ENCODE measurements at regions not wholly inside any gene's neighbourhood (a gene's known extent, or its start where the extent isn't known, plus 50 kb on each side); places are given as distances from the start of the nearest gene placed in this dataset.
"Not testable (repeated sequence)": the region's sequence is repeated elsewhere in the genome, so short reads cannot be mapped to it uniquely, and the experiment has no call there.

DNA sequence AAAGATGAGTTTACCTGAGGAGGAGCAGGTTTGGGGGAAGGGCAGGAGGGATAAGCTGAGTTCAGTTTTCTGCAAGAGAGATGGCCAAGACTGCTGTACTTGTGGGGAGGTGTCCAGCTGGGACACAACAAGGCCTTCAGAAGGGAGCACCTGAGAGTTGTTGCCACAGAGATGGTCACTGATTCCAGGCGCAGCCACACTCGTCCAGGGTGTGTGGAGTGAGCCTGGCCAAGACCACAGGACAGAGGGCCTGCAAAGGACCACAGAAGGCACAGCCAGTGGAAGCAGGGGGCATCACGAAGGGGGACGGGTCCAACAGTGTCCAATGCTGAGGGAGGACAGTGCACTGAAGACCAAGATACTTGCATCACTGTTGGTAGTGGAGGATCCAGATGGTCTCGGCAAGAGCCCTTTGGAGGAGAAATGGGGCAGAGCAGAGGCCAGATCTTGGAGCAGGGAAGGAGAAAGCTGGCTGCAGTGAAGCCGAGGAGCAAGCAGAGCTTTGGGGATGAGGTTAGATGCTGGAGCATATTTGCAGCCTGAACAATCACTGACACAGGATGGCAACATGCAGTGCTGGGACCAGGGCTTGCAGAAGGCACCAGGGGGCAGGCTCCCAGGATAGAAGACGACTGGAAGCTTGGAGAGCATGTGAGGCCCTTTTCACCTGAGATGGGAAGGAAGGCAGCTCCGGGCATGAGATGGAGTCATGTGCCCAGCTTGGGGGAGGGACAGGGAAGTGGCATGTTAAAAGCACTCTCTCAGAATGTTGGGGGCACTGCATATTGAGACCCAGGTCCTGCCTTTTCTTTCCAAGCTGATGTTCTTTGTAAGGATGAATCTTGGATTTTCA, 214.0 kb downstream of the CYP26B1 start:
- DNase-seq, result no peak

DNA sequence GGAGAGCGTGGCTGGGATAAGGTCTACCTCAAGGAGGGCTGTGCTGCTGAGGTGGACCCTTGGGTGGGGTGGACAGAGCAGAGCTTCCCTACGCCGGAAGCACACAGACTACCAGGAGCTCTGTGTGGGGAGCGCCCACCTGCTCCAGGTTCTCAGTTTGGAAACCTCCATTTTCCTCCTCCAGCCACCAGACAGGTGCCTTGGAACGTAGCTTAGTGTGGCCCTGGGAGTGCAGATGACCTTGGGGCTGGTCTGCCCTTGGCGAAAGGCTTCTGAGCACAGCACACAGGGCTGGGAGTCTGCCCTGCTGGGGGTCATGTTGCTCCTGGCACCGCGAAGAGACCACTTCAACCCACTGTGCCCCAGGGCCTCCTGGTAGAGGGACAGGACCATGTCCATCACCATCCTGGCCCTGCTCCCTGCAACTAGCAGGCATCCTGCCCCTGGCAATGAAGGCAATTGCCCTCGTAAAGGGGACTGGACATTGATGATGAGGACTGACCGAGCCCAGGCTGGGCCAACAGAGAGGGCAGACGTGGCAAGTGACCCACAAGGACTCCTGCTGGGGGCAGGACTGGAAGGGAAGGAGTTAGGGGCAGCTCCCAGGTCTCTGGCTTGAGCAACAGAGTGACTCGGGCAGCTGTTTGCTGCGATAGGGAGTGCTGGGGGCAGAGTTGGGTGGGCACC, 214.7 kb downstream of the CYP26B1 start:
- DNase-seq, result no peak

GRCh38 chr2:71932037-71932779, 215.5 kb downstream of the CYP26B1 start:
- DNase-seq, result no peak

DNA sequence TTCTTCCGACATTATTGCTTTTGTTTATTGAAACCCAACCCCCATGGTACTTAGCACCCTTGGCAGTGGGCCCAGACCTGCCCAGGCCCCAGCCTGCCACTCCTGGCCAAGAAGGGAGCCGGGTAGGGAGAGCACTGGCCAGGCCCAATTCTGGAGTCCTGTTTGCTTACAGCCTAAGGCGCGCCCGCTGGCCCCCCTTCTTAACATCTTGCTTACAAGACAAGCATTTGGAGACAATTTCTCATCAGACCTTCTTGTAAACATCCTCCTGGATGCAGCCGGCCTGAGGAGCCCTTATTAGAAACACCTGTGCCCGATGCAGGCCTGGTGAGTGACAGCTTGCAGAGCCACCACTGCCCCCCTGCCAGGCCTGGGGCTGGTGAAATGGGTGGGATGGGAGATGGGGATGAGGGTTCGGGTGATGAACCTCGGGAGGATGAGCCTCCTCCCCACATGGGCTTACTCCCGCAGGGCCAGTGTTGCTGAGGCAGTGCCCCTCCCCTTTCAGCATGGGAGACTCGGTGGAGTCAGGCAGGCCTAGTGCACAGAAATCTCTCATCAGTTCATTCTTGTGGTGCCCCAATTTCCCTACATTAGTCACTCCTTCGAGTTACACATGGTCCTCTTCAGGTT, 217.5 kb downstream of the CYP26B1 start:
- DNase-seq, result no peak

GRCh38 chr2:71929482-71929772, 218.2 kb downstream of the CYP26B1 start:
- no peak for DNase-seq

GRCh38 chr2:71928734-71929481, 218.8 kb downstream of the CYP26B1 start:
- no peak for DNase-seq

- no peak for DNase-seq
Measured at GRCh38 chr2:71927757-71928715, 219.6 kb downstream of the CYP26B1 start.

DNA sequence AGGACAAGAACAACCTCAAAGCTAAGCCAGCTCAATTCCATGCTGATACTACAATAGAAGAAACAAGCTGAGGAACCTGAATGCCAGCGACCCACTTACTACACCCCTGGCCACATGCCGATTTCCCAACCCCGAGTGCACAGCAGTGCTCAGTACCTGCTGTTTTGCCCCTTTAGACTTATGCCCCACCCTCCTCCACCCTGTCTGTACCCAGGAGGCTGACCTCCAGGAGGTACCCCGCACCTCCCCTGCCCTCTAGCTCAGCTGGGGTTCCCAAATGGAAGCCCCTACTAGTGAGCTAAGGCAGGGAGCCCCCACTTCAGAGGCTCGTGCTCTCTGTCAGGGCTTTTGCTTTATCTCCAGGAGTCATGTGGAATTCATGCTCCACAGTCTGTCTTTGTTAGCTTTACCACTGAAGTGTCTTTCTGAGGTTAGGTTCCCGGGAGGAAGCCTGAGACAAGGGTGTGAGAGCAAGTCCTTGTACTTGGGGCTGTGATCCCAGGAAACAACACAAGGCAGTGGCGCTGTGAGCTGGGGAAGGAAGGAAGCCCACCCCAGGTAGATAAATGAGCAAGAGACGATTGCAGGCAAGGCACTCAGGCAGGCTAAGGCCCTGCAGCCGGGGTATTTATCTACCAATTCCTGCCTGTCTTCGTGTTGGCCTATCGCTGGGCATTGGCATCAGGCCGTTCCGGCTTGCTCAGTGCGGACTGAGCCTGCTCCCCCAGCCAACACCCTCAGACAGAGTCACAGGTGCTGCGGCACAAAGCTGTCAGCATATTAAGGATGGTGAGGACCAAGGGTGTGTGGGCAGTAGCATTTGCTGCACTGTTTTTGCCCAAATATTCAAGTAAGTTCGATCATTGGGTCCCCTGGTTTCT, 220.5 kb downstream of the CYP26B1 start:
- no peak for DNase-seq

DNA sequence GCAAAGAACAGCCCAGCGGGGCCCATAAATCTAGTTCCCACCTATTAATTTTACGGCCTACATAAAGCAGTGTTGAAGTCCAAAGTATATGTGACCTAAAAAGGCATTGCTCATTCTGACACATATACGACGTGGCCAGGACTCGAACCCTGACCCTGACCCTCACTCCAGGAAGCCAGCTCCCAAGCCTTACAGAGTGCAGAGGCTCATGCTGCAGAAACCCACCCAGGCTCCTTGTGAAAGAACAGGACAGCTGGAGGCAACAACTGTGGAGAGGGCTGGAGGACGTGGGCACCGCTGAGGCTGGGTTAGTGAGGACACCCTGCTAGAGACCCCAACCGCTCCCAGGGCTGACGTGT, 221.6 kb downstream of the CYP26B1 start:
- DNase-seq, result no peak

GRCh38 chr2:71925268-71926088, 222.2 kb downstream of the CYP26B1 start:
- DNase-seq, result no peak

GRCh38 chr2:71923887-71924533, 223.7 kb downstream of the CYP26B1 start:
- DNase-seq, result peak; percentile 60 to 61

DNA sequence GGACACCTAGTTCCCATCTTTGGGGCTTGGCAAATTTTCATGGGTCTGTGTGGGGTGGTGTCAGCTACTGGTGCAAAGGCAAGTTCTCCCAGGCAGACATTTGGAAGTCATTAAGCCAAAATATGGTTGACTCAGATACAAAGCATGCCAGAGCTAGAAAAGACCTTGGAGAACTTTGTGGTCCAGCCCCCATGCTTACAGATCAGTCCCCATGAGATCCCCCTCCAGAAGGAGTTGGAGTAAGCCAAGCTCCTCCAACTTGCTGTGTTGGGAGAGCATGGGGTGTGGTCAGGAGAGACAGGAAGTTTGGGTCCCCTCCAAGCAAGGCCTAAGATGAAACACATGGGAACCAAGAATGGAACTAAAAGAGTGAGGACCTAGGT, 224.5 kb downstream of the CYP26B1 start:
- no peak for DNase-seq

DNA sequence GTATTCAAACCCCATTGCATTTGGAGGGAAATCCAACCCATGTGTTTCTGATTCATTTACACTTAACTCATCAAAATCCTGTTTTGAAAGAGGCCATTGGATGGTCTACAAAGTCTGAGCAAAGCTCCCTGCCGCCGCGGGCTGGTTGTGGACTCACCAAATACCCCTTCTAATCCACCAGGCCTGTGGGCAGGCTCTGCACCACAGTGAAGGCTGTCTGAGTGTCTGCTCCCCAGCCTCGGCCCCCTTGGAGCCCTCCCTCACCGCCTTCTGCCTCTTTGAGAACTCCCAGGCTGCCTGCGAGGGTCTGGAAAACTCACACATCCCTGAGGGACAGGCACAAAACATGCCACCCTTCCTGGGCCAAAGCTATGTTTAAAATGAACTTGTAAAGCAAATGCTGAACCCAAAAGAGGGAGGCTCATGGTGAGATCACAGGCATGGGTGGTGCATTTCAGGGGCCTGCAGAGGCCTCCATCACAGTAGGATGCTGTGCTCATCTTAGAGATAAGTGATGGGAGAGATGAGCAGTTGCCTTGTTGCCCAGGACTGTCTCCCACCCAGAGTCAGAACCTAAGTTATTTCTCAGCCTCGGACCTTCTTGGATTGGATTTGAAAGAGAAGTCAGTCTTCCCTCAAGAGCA, 225.0 kb downstream of the CYP26B1 start:
- no peak for DNase-seq

DNA sequence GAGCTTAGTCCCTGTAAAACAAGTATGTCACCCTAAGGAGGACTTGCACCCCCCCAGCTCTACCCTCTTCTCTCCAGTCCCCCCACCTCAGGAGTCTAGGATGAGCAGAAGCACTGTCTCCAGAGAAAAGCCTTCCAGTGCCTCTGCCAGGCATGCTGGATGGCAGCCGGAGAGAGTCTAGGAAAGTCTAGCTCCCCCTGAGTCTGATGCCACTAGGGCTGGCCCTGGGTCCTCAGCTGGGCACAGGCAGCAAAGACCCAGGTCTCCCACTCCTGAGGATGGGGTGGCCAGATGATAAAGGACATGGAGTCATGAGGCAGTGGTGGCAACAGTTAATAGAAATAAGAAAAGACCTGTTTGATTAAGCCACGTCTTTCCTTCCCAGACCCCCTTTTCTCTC, 225.6 kb downstream of the CYP26B1 start:
- DNase-seq, result no peak

DNA sequence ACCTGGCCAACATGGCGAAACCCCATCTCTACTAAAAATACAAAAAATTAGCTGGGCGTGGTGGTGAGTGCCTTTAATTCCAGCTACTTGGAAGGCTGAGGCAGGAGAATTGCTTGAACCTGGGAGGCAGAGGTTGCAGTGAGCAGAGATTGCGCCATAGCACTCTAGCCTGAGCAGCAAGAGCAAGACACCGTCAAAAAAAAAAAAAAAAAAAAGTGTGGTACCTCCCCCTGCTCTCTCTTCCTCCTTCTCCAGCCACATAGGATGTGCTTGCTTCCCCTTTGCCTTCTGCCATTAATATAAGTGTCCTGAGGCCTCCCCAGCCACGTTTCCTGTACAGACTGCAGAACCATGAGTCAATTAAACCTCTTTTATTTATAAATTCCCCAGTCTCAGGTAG, 226.8 kb downstream of the CYP26B1 start:
- not testable (repeated sequence) for DNase-seq

- no peak for DNase-seq
Measured at GRCh38 chr2:71919708-71920107, 228.0 kb downstream of the CYP26B1 start.

- no peak for DNase-seq
Measured at GRCh38 chr2:71910277-71910676, 237.4 kb downstream of the CYP26B1 start.

DNA sequence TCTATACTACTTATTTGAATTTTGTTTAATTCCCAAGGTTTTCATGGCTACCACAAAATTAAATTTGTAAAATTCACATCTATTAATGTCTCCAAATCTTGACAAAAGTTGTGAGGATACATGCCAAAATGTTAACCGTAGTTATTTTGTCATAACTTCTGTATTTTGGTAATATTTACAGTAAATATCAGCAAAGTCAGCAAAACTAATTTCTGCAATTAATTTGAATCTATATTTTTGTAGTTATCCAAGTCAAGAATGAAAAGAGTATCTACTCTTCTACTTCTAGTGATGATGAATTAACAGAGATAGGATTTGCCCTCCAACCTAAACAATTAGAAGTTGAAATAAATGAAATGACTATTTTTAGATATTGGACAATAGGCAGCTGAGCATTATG, 238.9 kb downstream of the CYP26B1 start:
- DNase-seq, result no peak

- DNase-seq, result no peak
Measured at GRCh38 chr2:71907503-71907902, 240.2 kb downstream of the CYP26B1 start.

All from stimulated activated CD4-positive, alpha-beta T cell treated with anti-CD3 and anti-CD28 coated beads, Interleukin-2, amount 100 ng/mL, for 24 hours (primary cell).